ENCODE measurements at regions not wholly inside any gene's neighbourhood (a gene's known extent, or its start where the extent isn't known, plus 50 kb on each side); places are given as distances from the start of the nearest gene placed in this dataset.

DNA sequence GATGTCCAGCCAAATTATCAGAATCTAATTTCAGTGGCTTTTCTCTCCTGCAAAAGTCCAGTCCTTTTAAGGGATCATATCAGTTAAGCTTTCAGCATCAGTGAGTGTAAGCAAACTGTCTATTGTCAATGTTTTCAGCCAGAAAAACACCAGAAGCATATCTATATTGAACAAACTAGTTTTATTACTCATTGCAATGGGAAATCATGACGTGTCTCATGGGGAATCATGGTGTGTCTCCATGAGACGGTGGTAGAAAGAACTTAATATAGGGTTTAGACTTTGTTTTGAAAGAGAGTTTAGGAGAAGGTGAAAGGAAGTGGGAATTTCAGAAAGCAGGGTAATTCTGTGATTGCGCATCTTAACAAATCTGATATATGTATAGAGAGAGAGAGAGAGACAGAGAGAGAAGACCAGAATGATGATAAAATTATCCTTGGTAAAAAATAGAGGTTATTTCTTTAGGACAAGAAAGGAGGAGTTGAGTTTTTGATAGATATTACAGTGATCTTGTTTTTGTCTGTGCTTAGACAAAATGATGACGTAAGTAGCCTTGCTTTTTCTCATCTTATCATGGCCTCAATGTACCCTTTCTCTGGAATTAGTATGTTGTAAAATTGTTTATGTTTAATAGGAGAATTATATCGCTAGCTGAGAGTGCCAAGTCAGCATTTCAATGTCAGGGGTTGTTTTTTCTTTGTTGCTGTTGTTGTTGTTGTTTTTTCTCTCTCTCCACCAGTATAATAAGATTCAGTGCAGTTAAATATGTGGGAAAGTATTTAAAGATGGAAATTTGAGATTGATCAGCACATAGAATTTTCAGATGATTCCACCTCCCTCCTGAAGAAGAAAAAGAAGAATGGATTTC, 129.9 kb upstream of the OSTN start:
- Histone ChIP-seq H3K4me2 (ENCODE audit: low read depth, low read length) (no peak overlapping the region), H3K27me3 (replicated peaks; ENCODE audit: insufficient read depth, low read length) (no peaks in the 10 kb centered on the region), H3F3A (ENCODE audit: insufficient read depth, low read length) (no peaks in the 10 kb centered on the region), H3K9me3 (replicated peaks; ENCODE audit: insufficient read depth, low read length) (no peaks in the 10 kb centered on the region), H3K27ac (ENCODE audit: low read length) (no peak overlapping the region), H3K4me3 (ENCODE audit: low read length) (no peak overlapping the region), H3K9me2 (replicated peaks; ENCODE audit: insufficient read depth, low read length) (no peaks in the 10 kb centered on the region), H4K20me1 (ENCODE audit: insufficient read depth, low read length) (no peaks in the 10 kb centered on the region), H3K4me1 (ENCODE audit: low read length) (no peaks in the 10 kb centered on the region), H3K9ac (ENCODE audit: low read length) (no peak overlapping the region), H3K79me2 (ENCODE audit: low read length) (no peaks in the 10 kb centered on the region), H2AFZ (ENCODE audit: low read length) (no peak overlapping the region), H3K36me3 (replicated peaks; ENCODE audit: insufficient read depth, low read length) (no peaks in the 10 kb centered on the region)
- no peak for DNase-seq
- no peak for TF ChIP-seq EZH2 (optimal IDR thresholded peaks at IDR 0.05; ENCODE audit: low read depth, low read length)
- TF ChIP-seq EZH2phosphoT487 (IDR thresholded peaks at IDR 0.05; ENCODE audit: low read length) = no peak
- TF ChIP-seq CTCF (IDR thresholded peaks at IDR 0.05; ENCODE audit: low read length) = no peak

GRCh38 chr3:191066669-191067068, 132.4 kb upstream of the OSTN start:
- Histone ChIP-seq H2AFZ (ENCODE audit: low read length) (no peak overlapping the region), H3K9me3 (replicated peaks; ENCODE audit: insufficient read depth, low read length) (no peaks in the 10 kb centered on the region), H3K4me1 (ENCODE audit: low read length) (no peaks in the 10 kb centered on the region), H3K4me3 (ENCODE audit: low read length) (no peak overlapping the region), H3K4me2 (ENCODE audit: low read depth, low read length) (no peak overlapping the region), H3K9ac (ENCODE audit: low read length) (no peak overlapping the region), H4K20me1 (ENCODE audit: insufficient read depth, low read length) (no peaks in the 10 kb centered on the region), H3K27ac (ENCODE audit: low read length) (no peak overlapping the region), H3K36me3 (replicated peaks; ENCODE audit: insufficient read depth, low read length) (no peaks in the 10 kb centered on the region), H3K27me3 (replicated peaks; ENCODE audit: insufficient read depth, low read length) (no peaks in the 10 kb centered on the region), H3K9me2 (replicated peaks; ENCODE audit: insufficient read depth, low read length) (no peaks in the 10 kb centered on the region), H3K79me2 (ENCODE audit: low read length) (no peaks in the 10 kb centered on the region), H3F3A (ENCODE audit: insufficient read depth, low read length) (no peaks in the 10 kb centered on the region)
- TF ChIP-seq EZH2 (optimal IDR thresholded peaks at IDR 0.05; ENCODE audit: low read depth, low read length) = no peak
- TF ChIP-seq CTCF (IDR thresholded peaks at IDR 0.05; ENCODE audit: low read length) = no peak
- no peak for TF ChIP-seq EZH2phosphoT487 (IDR thresholded peaks at IDR 0.05; ENCODE audit: low read length)
- no peak for DNase-seq

DNA sequence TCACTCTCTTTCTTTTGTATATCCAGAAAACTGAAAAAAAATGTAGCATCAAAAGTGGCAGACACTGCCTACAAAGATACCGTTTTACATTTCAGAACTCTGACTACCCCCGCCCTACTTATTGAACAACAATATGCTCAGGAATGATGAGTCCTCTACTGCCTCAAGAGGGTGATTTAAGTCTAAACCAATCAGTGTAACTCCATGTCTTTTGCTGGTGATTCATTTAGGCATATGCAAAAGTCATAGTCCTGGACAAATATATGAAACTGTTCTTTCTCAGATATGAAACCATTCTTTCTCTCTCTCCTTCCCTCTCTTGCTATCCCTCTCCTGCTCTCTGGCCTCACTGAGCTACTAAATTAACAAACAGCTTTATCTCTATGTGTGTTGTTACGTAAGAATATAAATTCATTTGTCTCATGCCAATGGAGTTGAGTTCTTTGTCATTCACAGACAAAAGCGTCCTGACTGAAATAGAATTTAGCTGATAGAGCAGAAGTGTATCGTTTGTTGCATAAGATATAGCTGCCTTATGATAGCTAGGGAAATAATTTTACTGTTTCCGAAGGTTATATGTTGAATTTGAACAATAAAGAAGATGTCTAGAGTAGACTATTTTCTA, 133.7 kb upstream of the OSTN start:
- no peak overlapping the region for H3K9ac ChIP-seq (ENCODE audit: low read length)
- H3K4me1 ChIP-seq (ENCODE audit: low read length) = no peaks in the 10 kb centered on the region
- DNase-seq = no peak
- H3K9me3 ChIP-seq (replicated peaks; ENCODE audit: insufficient read depth, low read length) = no peaks in the 10 kb centered on the region
- no peak overlapping the region for H2AFZ ChIP-seq (ENCODE audit: low read length)
- no peak overlapping the region for H3K27ac ChIP-seq (ENCODE audit: low read length)
- H3K79me2 ChIP-seq (ENCODE audit: low read length) = no peaks in the 10 kb centered on the region
- H3K27me3 ChIP-seq (replicated peaks; ENCODE audit: insufficient read depth, low read length) = no peaks in the 10 kb centered on the region
- TF ChIP-seq EZH2 (optimal IDR thresholded peaks at IDR 0.05; ENCODE audit: low read depth, low read length) (no peak), CTCF (IDR thresholded peaks at IDR 0.05; ENCODE audit: low read length) (no peak), EZH2phosphoT487 (IDR thresholded peaks at IDR 0.05; ENCODE audit: low read length) (no peak)
- H3K36me3 ChIP-seq (replicated peaks; ENCODE audit: insufficient read depth, low read length) = no peaks in the 10 kb centered on the region
- H3K4me3 ChIP-seq (ENCODE audit: low read length) = no peak overlapping the region
- no peaks in the 10 kb centered on the region for H3F3A ChIP-seq (ENCODE audit: insufficient read depth, low read length)
- H3K4me2 ChIP-seq (ENCODE audit: low read depth, low read length) = no peak overlapping the region
- no peaks in the 10 kb centered on the region for H3K9me2 ChIP-seq (replicated peaks; ENCODE audit: insufficient read depth, low read length)
- H4K20me1 ChIP-seq (ENCODE audit: insufficient read depth, low read length) = no peaks in the 10 kb centered on the region
